Spinal cord (tissue), 9 donors: ENCODE measurements at regions not wholly inside any gene's neighbourhood (a gene's known extent, or its start where the extent isn't known, plus 50 kb on each side); places are given as distances from the start of the nearest gene placed in this dataset.

Source experiments
- DNase-seq, 6 donors: peaks; one replicate each; pipeline versions ENCODE4 v3.0.0 to v3.0.0-alpha.2; 2013 to 2015; ENCODE audit warnings: low spot score in 6 of 6, low read depth in 4 of 6
- H3K27ac ChIP-seq: one replicate; pipeline ENCODE4 v1.5.1; 2013; ENCODE audit warnings: low read depth, low read length, control low read depth
- H3K27me3 ChIP-seq: one replicate; pipeline ENCODE4 v1.6.1; 2013; ENCODE audit warnings: low read length; ENCODE audit not compliant: control insufficient read depth, insufficient read depth
- H3K36me3 ChIP-seq: one replicate; pipeline ENCODE4 v1.6.1; 2013; ENCODE audit warnings: low read length; ENCODE audit not compliant: control insufficient read depth, insufficient read depth
- H3K4me1 ChIP-seq: one replicate; pipeline ENCODE4 v1.6.1; 2013; ENCODE audit warnings: low read length; ENCODE audit not compliant: control insufficient read depth, insufficient read depth
- H3K4me3 ChIP-seq: one replicate; pipeline ENCODE4 v1.5.1; 2013; ENCODE audit warnings: low read depth, low read length, control low read depth
- H3K9me3 ChIP-seq: one replicate; pipeline ENCODE4 v1.6.1; 2013; ENCODE audit warnings: low read length; ENCODE audit not compliant: control insufficient read depth, insufficient read depth
- WGBS: methylation state at CpG from one replicate; pipeline ENCODE4 v1.1.5; 2013; ENCODE audit warnings: missing lambda C conversion rate; ENCODE audit not compliant: insufficient coverage; 5-methylcytosine and 5-hydroxymethylcytosine counted together
- donor health status: healthy.

- Histone ChIP-seq H3K4me3 (no peak overlapping the region), H3K27me3 (no peaks in the 10 kb centered on the region), H3K27ac (no peak overlapping the region), H3K9me3 (no peaks in the 10 kb centered on the region), H3K4me1 (peaks cover 6% of the 10 kb centered on the region), H3K36me3 (no peaks in the 10 kb centered on the region)
- 80% methylated on average over 1 of the region's 4 CpGs for WGBS
- no peak for DNase-seq
These were observed 130.6 kb downstream of the SMAD6 start for GRCh38 chr15:66832664-66833063.

- H3K27ac ChIP-seq: no peak overlapping the region
- no peak for DNase-seq
These were observed 131.3 kb downstream of the SMAD6 start for GRCh38 chr15:66833371-66833770.

GRCh38 chr15:66833803-66834202, 131.8 kb downstream of the SMAD6 start:
- no peak for DNase-seq
- Histone ChIP-seq H3K36me3 (no peaks in the 10 kb centered on the region), H3K27me3 (no peaks in the 10 kb centered on the region), H3K9me3 (no peaks in the 10 kb centered on the region), H3K4me3 (no peak overlapping the region), H3K4me1 (peaks cover 6% of the 10 kb centered on the region), H3K27ac (no peak overlapping the region)
- 100% methylated on average over 5 of the region's 5 CpGs for WGBS

More at GRCh38 chr15:66833371-66833770, 131.3 kb downstream of the SMAD6 start:
- 94% methylated on average over 8 of the region's 8 CpGs for WGBS
- Histone ChIP-seq H3K36me3 (no peaks in the 10 kb centered on the region), H3K4me1 (peaks cover 6% of the 10 kb centered on the region), H3K4me3 (no peak overlapping the region), H3K9me3 (no peaks in the 10 kb centered on the region), H3K27me3 (no peaks in the 10 kb centered on the region)

GRCh38 chr15:66834881-66835878, 133.1 kb downstream of the SMAD6 start:
- peaks cover 6% of the 10 kb centered on the region for H3K4me1 ChIP-seq
- no peaks in the 10 kb centered on the region for H3K36me3 ChIP-seq
- H3K27ac ChIP-seq: no peak overlapping the region
- H3K4me3 ChIP-seq: no peak overlapping the region
- H3K9me3 ChIP-seq: no peaks in the 10 kb centered on the region
- no peak for DNase-seq
- WGBS: 49% methylated on average over 9 of the region's 11 CpGs
- no peaks in the 10 kb centered on the region for H3K27me3 ChIP-seq

GRCh38 chr15:66836231-66837030, 134.4 kb downstream of the SMAD6 start:
- Histone ChIP-seq H3K9me3 (no peaks in the 10 kb centered on the region), H3K36me3 (no peaks in the 10 kb centered on the region), H3K27me3 (no peaks in the 10 kb centered on the region), H3K4me1 (peaks cover 6% of the 10 kb centered on the region), H3K27ac (no peak overlapping the region), H3K4me3 (no peak overlapping the region)
- 79% methylated on average over 8 of the region's 9 CpGs for WGBS
- DNase-seq: no peak

GRCh38 chr15:66838202-66838601, 136.2 kb downstream of the SMAD6 start:
- Histone ChIP-seq H3K27me3 (peaks cover 3% of the 10 kb centered on the region), H3K9me3 (no peaks in the 10 kb centered on the region), H3K4me1 (peaks cover 18% of the 10 kb centered on the region), H3K27ac (no peak overlapping the region), H3K4me3 (no peak overlapping the region), H3K36me3 (no peaks in the 10 kb centered on the region)
- 82% methylated on average over 6 of the region's 7 CpGs for WGBS
- DNase-seq: no peak

GRCh38 chr15:66838671-66839239, 136.7 kb downstream of the SMAD6 start:
- no peaks in the 10 kb centered on the region for H3K9me3 ChIP-seq
- H3K4me1 ChIP-seq: peaks cover 22% of the 10 kb centered on the region
- H3K27me3 ChIP-seq: peaks cover 3% of the 10 kb centered on the region
- H3K4me3 ChIP-seq: no peak overlapping the region
- no peaks in the 10 kb centered on the region for H3K36me3 ChIP-seq
- WGBS: no CpG with 5 or more reads among the region's 5 CpGs
- peak in 2 of 6 donors; percentile 59 to 74 for DNase-seq
- H3K27ac ChIP-seq: no peak overlapping the region

GRCh38 chr15:66839506-66840112, 137.6 kb downstream of the SMAD6 start:
- H3K27me3 ChIP-seq: peaks cover 3% of the 10 kb centered on the region
- 98% methylated on average over 3 of the region's 4 CpGs for WGBS
- DNase-seq: no peak
- H3K4me3 ChIP-seq: no peak overlapping the region
- H3K36me3 ChIP-seq: no peaks in the 10 kb centered on the region
- no peak overlapping the region for H3K27ac ChIP-seq
- H3K9me3 ChIP-seq: no peaks in the 10 kb centered on the region
- H3K4me1 ChIP-seq: peaks cover 22% of the 10 kb centered on the region
